Loucy (cell line): ENCODE measurements at regions not wholly inside any gene's neighbourhood (a gene's known extent, or its start where the extent isn't known, plus 50 kb on each side); places are given as distances from the start of the nearest gene placed in this dataset.

ENCODE experiments used
- H2AFZ ChIP-seq: fragments of 200-600 bp; sonication (generic); 2 replicates; pipeline ENCODE4 v1.6.0; 2016; ENCODE audit warnings: antibody characterized with exemption, mild to moderate bottlenecking, low read length, moderate library complexity
- H3F3A ChIP-seq: fragments of 200-600 bp; 2 replicates; pipeline ENCODE4 v1.6.0; 2016; ENCODE audit warnings: antibody characterized with exemption, low read depth, mild to moderate bottlenecking
- H3K27me3 ChIP-seq: fragments of 200-600 bp; sonication (generic); 2 replicates; pipeline ENCODE4 v1.6.1; 2014; ENCODE audit warnings: low read length, mild to moderate bottlenecking; ENCODE audit not compliant: insufficient read depth, poor library complexity, severe bottlenecking
- H3K36me3 ChIP-seq: fragments of 200-600 bp; sonication (generic); 2 replicates; pipeline ENCODE4 v1.6.1; 2016; ENCODE audit warnings: low read length; ENCODE audit not compliant: insufficient read depth
- H3K4me1 ChIP-seq: fragments of 200-600 bp; sonication (generic); 2 replicates; pipeline ENCODE4 v1.5.1; 2014; ENCODE audit warnings: low read length, mild to moderate bottlenecking; ENCODE audit not compliant: insufficient read depth, poor library complexity, severe bottlenecking
- H3K4me2 ChIP-seq: fragments of 200-600 bp; sonication (generic); 2 replicates; pipeline ENCODE4 v1.6.0; 2014; ENCODE audit warnings: antibody characterized with exemption, low read length, low read depth, mild to moderate bottlenecking; ENCODE audit not compliant: poor library complexity, severe bottlenecking
- H3K4me3 ChIP-seq: fragments of 200-600 bp; sonication (generic); 2 replicates; pipeline ENCODE4 v1.5.1; 2014; ENCODE audit warnings: low read length, mild to moderate bottlenecking, mixed read lengths; ENCODE audit not compliant: poor library complexity, severe bottlenecking
- H3K79me2 ChIP-seq: fragments of 200-600 bp; sonication (generic); 2 replicates; pipeline ENCODE4 v1.6.1; 2014; ENCODE audit warnings: low read length; ENCODE audit not compliant: insufficient read depth
- H3K9ac ChIP-seq: fragments of 200-600 bp; sonication (generic); 2 replicates; pipeline ENCODE4 v1.6.0; 2014; ENCODE audit warnings: mild to moderate bottlenecking, low read depth, low read length, moderate library complexity; ENCODE audit not compliant: poor library complexity, severe bottlenecking
- H3K9me2 ChIP-seq: fragments of 200-600 bp; sonication (generic); replicated peaks from 2 replicates; pipeline ENCODE4 v1.6.1; 2016; ENCODE audit warnings: low read depth, low read length, mixed read lengths
- H3K9me3 ChIP-seq: fragments of 200-600 bp; sonication (generic); 2 replicates; pipeline ENCODE4 v1.6.1; 2014; ENCODE audit warnings: mild to moderate bottlenecking, antibody characterized with exemption, low read length, low read depth; ENCODE audit not compliant: insufficient read depth
- H4K20me1 ChIP-seq: fragments of 200-600 bp; sonication (generic); 2 replicates; pipeline ENCODE4 v1.6.0; 2014; ENCODE audit warnings: antibody characterized with exemption, low read length, mild to moderate bottlenecking; ENCODE audit not compliant: insufficient read depth, poor library complexity, severe bottlenecking
- CTCF ChIP-seq: fragments of 200-600 bp; sonication (generic); conservative IDR thresholded peaks from 2 replicates; pipeline ENCODE4 v1.5.1; 2014; ENCODE audit warnings: mild to moderate bottlenecking, antibody characterized with exemption, low read length
- EZH2phosphoT487 ChIP-seq: fragments of 200-600 bp; IDR thresholded peaks from 2 replicates; pipeline ENCODE4 v1.6.1; 2018; ENCODE audit warnings: antibody characterized with exemption, mild to moderate bottlenecking, moderate library complexity, borderline replicate concordance

- Histone ChIP-seq H3K27me3 (no peaks in the 10 kb centered on the region), H4K20me1 (no peaks in the 10 kb centered on the region), H3K9me2 (no peaks in the 10 kb centered on the region), H3K4me2 (no peak overlapping the region), H2AFZ (no peak overlapping the region), H3K9ac (no peak overlapping the region), H3F3A (no peaks in the 10 kb centered on the region), H3K79me2 (no peaks in the 10 kb centered on the region), H3K4me3 (no peak overlapping the region), H3K4me1 (peaks cover 5% of the 10 kb centered on the region), H3K9me3 (no peaks in the 10 kb centered on the region), H3K36me3 (no peaks in the 10 kb centered on the region)
- no peak for TF ChIP-seq CTCF
- TF ChIP-seq EZH2phosphoT487: no peak
Measured at GRCh38 chr22:23516304-23516703, 63.8 kb downstream of the IGLL1 start.

- no peak overlapping the region for H3K4me2 ChIP-seq
- H3K27me3 ChIP-seq: no peaks in the 10 kb centered on the region
- H3K4me1 ChIP-seq: no peaks in the 10 kb centered on the region
- no peaks in the 10 kb centered on the region for H3K79me2 ChIP-seq
- H4K20me1 ChIP-seq: no peaks in the 10 kb centered on the region
- no peaks in the 10 kb centered on the region for H3K9me2 ChIP-seq
- H2AFZ ChIP-seq: no peak overlapping the region
- no peaks in the 10 kb centered on the region for H3F3A ChIP-seq
- no peaks in the 10 kb centered on the region for H3K9me3 ChIP-seq
- H3K4me3 ChIP-seq: no peak overlapping the region
- TF ChIP-seq CTCF (no peak; the same call in 1 of the 2 replicates), EZH2phosphoT487 (no peak)
- H3K36me3 ChIP-seq: no peaks in the 10 kb centered on the region
- H3K9ac ChIP-seq: no peak overlapping the region
Measured at GRCh38 chr22:23514322-23515038, 65.6 kb downstream of the IGLL1 start.

GRCh38 chr22:23513705-23514104 is 66.4 kb downstream of the IGLL1 start:
- H3K79me2 ChIP-seq: no peaks in the 10 kb centered on the region
- H3K4me2 ChIP-seq: no peak overlapping the region

More at GRCh38 chr22:23513705-23514104, 66.4 kb downstream of the IGLL1 start:
- Histone ChIP-seq H3F3A (no peaks in the 10 kb centered on the region), H3K27me3 (no peaks in the 10 kb centered on the region), H3K9ac (no peak overlapping the region), H3K9me2 (no peaks in the 10 kb centered on the region), H3K4me3 (no peak overlapping the region), H3K4me1 (no peaks in the 10 kb centered on the region), H3K36me3 (no peaks in the 10 kb centered on the region), H3K9me3 (no peaks in the 10 kb centered on the region), H2AFZ (no peak overlapping the region), H4K20me1 (no peaks in the 10 kb centered on the region)
- TF ChIP-seq CTCF (no peak), EZH2phosphoT487 (no peak)
